Osteocyte (in vitro differentiated cells): ENCODE measurements at regions not wholly inside any gene's neighbourhood (a gene's known extent, or its start where the extent isn't known, plus 50 kb on each side); places are given as distances from the start of the nearest gene placed in this dataset.
A peak's percentile ranks its signal among the peaks of the same experiment; 100 is the strongest.

Source experiments
- DNase-seq: peaks from one replicate; pipeline ENCODE4 v3.0.0; 2021; ENCODE audit warnings: mixed read lengths; ENCODE audit not compliant: unreplicated experiment; ENCODE audit errors: extremely low spot score
- H3K27ac Mint-ChIP-seq: one replicate; pipeline ENCODE4 v1.8.0; 2021; ENCODE audit warnings: mild to moderate bottlenecking, mixed read lengths; ENCODE audit not compliant: unreplicated experiment
- H3K27me3 Mint-ChIP-seq: one replicate; pipeline ENCODE4 v1.8.0; 2021; ENCODE audit warnings: mixed read lengths; ENCODE audit not compliant: unreplicated experiment
- H3K36me3 Mint-ChIP-seq: one replicate; pipeline ENCODE4 v1.8.0; 2021; ENCODE audit warnings: mixed read lengths; ENCODE audit not compliant: unreplicated experiment
- H3K4me1 Mint-ChIP-seq: one replicate; pipeline ENCODE4 v1.8.0; 2021; ENCODE audit warnings: mixed read lengths; ENCODE audit not compliant: unreplicated experiment
- H3K4me3 Mint-ChIP-seq: one replicate; pipeline ENCODE4 v1.8.0; 2021; ENCODE audit warnings: mild to moderate bottlenecking, moderate library complexity, mixed read lengths; ENCODE audit not compliant: unreplicated experiment
- H3K9me3 Mint-ChIP-seq: one replicate; pipeline ENCODE4 v1.8.0; 2021; ENCODE audit warnings: mixed read lengths; ENCODE audit not compliant: unreplicated experiment
- TF ChIP-seq, protein P1 (sequence below): fragments of 200-600 bp; sonication (generic); IDR thresholded peaks from 2 replicates; pipeline ENCODE4 v1.5.0; 2021; ENCODE audit warnings: antibody characterized with exemption, mild to moderate bottlenecking, moderate library complexity

DNA sequence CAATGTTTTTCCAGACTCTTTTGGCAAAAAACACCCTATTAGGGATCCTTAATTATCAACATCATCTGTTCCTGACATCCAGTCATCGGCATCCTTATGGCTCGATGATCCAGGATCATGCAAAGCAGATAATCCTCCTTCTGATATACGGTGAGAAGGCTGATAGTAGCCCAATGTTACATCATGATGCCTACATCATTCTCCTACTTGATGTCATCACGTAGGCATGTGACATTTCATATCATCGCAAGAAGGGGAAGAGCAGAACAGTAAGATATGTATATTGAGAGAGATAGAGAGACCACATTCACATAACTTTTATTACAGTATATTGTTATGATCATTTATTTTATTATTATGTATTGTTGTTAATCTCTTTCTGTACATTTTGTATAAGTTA lies 168.6 kb downstream of the ADAMTS15 start:
- H3K4me3 Mint-ChIP-seq: no peak overlapping the region
- no peak for DNase-seq
- no peak overlapping the region for H3K27ac Mint-ChIP-seq
- TF ChIP-seq, protein P1, sequence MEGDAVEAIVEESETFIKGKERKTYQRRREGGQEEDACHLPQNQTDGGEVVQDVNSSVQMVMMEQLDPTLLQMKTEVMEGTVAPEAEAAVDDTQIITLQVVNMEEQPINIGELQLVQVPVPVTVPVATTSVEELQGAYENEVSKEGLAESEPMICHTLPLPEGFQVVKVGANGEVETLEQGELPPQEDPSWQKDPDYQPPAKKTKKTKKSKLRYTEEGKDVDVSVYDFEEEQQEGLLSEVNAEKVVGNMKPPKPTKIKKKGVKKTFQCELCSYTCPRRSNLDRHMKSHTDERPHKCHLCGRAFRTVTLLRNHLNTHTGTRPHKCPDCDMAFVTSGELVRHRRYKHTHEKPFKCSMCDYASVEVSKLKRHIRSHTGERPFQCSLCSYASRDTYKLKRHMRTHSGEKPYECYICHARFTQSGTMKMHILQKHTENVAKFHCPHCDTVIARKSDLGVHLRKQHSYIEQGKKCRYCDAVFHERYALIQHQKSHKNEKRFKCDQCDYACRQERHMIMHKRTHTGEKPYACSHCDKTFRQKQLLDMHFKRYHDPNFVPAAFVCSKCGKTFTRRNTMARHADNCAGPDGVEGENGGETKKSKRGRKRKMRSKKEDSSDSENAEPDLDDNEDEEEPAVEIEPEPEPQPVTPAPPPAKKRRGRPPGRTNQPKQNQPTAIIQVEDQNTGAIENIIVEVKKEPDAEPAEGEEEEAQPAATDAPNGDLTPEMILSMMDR: no peak
- H3K27me3 Mint-ChIP-seq: no peaks in the 10 kb centered on the region
- H3K4me1 Mint-ChIP-seq: peaks cover 19% of the 10 kb centered on the region
- peaks cover 2% of the 10 kb centered on the region for H3K36me3 Mint-ChIP-seq
- peaks cover 5% of the 10 kb centered on the region for H3K9me3 Mint-ChIP-seq

DNA sequence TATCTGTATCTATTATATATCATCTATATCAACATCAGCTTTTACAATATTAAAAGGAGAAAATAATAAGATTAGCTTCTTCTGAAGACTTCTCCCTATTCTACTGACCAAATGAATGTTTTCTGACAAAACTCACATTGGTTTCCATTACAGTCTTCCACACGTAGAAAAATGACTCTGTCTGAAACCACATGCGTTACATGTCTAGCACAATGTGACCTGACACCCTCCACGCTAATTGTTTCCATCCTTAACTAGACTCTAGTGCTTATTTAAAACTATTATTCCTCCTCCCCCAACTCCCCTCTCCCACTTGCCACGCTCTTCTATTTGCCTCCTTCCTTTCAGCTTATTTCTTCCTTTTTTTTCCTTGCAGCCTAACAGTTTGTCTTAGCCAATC lies 172.1 kb downstream of the ADAMTS15 start:
- Mint-ChIP-seq H3K36me3 (peaks cover 2% of the 10 kb centered on the region), H3K27me3 (no peaks in the 10 kb centered on the region), H3K9me3 (peaks cover 5% of the 10 kb centered on the region), H3K4me1 (peaks cover 33% of the 10 kb centered on the region), H3K4me3 (no peak overlapping the region), H3K27ac (no peak overlapping the region)
- DNase-seq: no peak
- TF ChIP-seq, protein P1: no peak

DNA sequence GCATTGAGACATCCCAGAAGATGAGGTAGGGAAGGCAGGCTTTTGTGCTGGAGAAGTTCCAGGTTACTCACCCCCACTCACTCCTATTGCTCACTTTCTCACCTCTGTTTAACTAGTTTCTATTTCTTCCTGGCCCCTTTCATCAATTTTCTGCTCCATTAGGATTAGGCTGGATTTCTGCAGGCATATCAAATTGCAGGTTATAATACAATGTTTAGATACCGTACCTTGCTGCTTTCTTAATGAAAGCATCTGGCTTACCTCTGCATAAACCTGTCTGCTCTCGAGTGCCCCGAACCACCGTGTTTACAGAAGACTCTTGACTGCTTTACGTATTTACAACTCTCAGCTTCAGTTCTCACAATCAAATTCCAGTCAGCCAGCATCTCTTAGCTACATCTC lies 173.7 kb downstream of the ADAMTS15 start:
- no peak overlapping the region for H3K27ac Mint-ChIP-seq
- TF ChIP-seq, protein P1: no peak
- H3K36me3 Mint-ChIP-seq: peaks cover 2% of the 10 kb centered on the region
- no peak for DNase-seq
- peaks cover 33% of the 10 kb centered on the region for H3K4me1 Mint-ChIP-seq
- H3K4me3 Mint-ChIP-seq: no peak overlapping the region
- H3K27me3 Mint-ChIP-seq: no peaks in the 10 kb centered on the region
- peaks cover 5% of the 10 kb centered on the region for H3K9me3 Mint-ChIP-seq

DNA sequence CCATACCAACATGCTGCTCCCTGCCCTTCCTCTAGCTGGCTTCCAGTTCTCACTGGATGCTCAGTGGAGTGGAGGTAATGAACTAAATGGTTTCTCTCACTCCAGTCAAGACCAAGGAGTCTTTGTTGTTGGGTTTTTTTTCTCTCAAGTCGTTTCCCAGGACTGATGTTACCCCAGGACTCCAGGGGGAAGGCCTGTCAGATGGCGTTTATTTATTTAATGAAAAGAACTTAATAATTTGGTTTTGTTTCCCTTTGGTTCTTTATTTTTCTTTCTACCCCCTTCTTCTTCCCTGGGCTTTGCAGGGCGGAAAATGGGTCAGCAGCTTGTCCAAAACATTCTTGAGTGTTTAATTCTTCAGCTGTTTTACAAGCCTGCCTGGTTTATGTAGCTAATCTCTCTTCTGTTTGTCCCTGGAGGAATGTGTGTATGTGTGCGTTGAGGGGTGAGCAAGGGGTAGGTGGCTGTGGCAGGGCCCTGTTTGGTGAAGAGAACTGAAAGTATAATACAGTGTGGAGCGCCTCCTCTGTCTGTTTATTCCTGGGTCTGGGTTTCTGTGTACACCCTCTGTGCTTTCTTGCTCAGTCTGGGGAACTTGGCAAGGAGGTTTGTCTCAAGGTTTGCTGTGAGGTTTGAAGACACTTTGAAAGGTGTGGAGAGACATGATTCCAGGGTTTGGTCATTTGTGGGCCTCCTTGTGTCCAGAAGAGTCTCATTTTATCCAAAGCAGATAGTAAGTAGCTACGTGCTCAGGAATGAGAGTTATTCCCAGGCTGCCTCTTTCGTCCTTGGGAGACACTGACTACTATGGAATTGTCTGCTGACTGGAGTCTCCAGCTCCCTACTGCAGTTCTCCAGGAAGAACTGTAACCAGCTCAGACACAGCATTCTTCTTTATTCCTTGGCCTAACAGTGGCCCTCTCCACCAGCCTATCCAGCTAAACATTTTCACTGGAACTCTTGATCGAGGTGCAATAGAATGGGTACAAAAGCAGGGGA lies 175.5 kb downstream of the ADAMTS15 start:
- H3K36me3 Mint-ChIP-seq: peaks cover 2% of the 10 kb centered on the region
- H3K9me3 Mint-ChIP-seq: no peaks in the 10 kb centered on the region
- no peaks in the 10 kb centered on the region for H3K27me3 Mint-ChIP-seq
- DNase-seq: no peak
- peaks cover 37% of the 10 kb centered on the region for H3K4me1 Mint-ChIP-seq
- TF ChIP-seq, protein P1: peak; percentile 38
- no peak overlapping the region for H3K4me3 Mint-ChIP-seq
- peak overlapping the region; percentile 85 for H3K27ac Mint-ChIP-seq

GRCh38 chr11:130624971-130625544 lies 176.6 kb downstream of the ADAMTS15 start:
- H3K27ac Mint-ChIP-seq: no peak overlapping the region
- TF ChIP-seq, protein P1: no peak
- H3K36me3 Mint-ChIP-seq: peaks cover 2% of the 10 kb centered on the region
- H3K4me3 Mint-ChIP-seq: no peak overlapping the region
- H3K9me3 Mint-ChIP-seq: no peaks in the 10 kb centered on the region
- peaks cover 41% of the 10 kb centered on the region for H3K4me1 Mint-ChIP-seq
- DNase-seq: no peak
- no peaks in the 10 kb centered on the region for H3K27me3 Mint-ChIP-seq
